ENCODE measurements at regions not wholly inside any gene's neighbourhood (a gene's known extent, or its start where the extent isn't known, plus 50 kb on each side); places are given as distances from the start of the nearest gene placed in this dataset.

DNA sequence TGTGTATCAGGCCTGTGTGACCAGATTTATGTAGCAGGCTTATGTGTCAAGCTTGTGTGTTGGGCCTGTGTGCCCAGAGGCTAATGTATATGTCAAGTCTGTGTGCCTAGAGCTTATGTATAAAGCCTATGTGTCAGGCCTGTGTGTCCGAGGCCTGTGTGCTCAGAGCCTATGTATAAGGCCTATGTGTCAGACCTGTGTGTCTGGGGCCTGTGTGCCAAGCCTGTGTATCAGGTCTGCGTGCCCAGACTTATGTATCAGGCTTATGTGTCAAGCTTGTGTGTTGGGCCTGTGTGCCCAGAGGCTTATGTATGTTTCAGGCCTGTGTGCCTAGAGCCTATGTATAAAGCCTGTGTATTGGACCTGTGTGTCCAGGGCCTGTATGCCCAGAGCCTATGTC, 249.3 kb upstream of the AVPR1A start:
- no peak for TF ChIP-seq CTCF (IDR thresholded peaks at IDR 0.05; ENCODE audit: borderline replicate concordance, extremely low read depth, insufficient read depth)
- Histone ChIP-seq H3K4me3 (ENCODE audit: low read length in 3 of 3) (no peak overlapping the region), H3K9ac (ENCODE audit: low read length in 3 of 3) (no peak overlapping the region), H3K27me3 (ENCODE audit: control insufficient read depth, insufficient read depth, low read length) (no peaks in the 10 kb centered on the region), H3K9me3 (ENCODE audit: control insufficient read depth in 2 of 3, insufficient read depth in 1 of 3, low read length in 3 of 3) (peaks cover 0 to 6% (median 0%) of the 10 kb centered on the region in 3 donors), H3K27ac (ENCODE audit: low read depth in 2 of 2, low read length in 2 of 2) (no peak overlapping the region), H3K4me1 (ENCODE audit: control insufficient read depth in 2 of 3, insufficient read depth in 2 of 3, low read depth in 1 of 3, low read length in 3 of 3) (no peaks in the 10 kb centered on the region), H3K36me3 (ENCODE audit: control insufficient read depth in 2 of 3, insufficient read depth in 3 of 3, low read length in 3 of 3) (no peaks in the 10 kb centered on the region)
- intact Hi-C loops (cut with DNase I), result no loop called here
- no peak for DNase-seq
- no peak for FAIRE-seq

DNA sequence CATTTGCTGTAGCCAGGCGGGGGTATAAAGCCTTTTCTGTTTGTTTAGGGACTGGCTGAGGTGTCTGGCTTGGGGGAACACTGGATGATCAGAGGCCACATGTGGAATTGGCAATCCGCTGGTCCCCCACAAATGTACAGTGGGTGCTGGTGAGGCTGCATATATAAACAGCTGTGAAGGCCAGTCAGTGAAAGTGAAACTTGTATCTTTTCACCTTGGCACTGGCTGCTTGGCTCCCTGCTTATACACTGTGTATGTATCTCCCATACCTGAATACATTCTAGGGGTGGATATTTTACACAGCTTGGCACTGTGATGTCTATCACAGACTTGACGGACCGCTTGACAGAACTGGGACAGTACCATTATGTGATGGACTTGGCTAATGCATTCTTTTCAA, 246.8 kb upstream of the AVPR1A start:
- Histone ChIP-seq H3K4me1 (ENCODE audit: control insufficient read depth in 2 of 3, insufficient read depth in 2 of 3, low read depth in 1 of 3, low read length in 3 of 3) (no peaks in the 10 kb centered on the region), H3K9ac (ENCODE audit: low read length in 3 of 3) (no peak overlapping the region), H3K27me3 (ENCODE audit: control insufficient read depth, insufficient read depth, low read length) (no peaks in the 10 kb centered on the region), H3K36me3 (ENCODE audit: control insufficient read depth in 2 of 3, insufficient read depth in 3 of 3, low read length in 3 of 3) (no peaks in the 10 kb centered on the region), H3K27ac (ENCODE audit: low read depth in 2 of 2, low read length in 2 of 2) (no peak overlapping the region), H3K4me3 (ENCODE audit: low read length in 3 of 3) (no peak overlapping the region), H3K9me3 (ENCODE audit: control insufficient read depth in 2 of 3, insufficient read depth in 1 of 3, low read length in 3 of 3) (peaks cover 0 to 6% (median 0%) of the 10 kb centered on the region in 3 donors)
- intact Hi-C loops (cut with DNase I), result no loop called here
- FAIRE-seq (no peak), DNase-seq (no peak)
- TF ChIP-seq CTCF (IDR thresholded peaks at IDR 0.05; ENCODE audit: borderline replicate concordance, extremely low read depth, insufficient read depth), result no peak

DNA sequence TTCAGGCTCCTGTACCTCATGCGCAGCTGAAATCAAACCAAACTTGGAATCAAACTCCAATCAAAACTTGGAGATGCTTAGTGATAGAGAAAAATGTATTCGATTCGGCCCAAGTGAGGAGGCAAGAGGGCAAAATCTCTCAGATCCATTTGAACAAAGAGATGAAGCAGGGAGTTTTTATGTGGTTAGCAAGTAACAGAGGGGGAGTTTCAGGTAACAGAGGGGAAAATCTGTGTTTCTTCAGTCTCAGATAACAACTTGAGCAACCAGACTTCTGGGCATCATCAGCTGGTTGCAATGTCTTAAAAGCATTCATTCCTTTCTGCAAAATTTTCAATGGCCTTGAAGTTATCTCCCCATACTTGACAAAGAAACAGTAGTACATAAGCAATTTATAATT, 245.1 kb upstream of the AVPR1A start:
- intact Hi-C loops (cut with DNase I), result no loop called here
- DNase-seq (no peak), FAIRE-seq (no peak)
- no peaks in the 10 kb centered on the region for H3K27me3 ChIP-seq (ENCODE audit: control insufficient read depth, insufficient read depth, low read length)
- H3K4me3 ChIP-seq (ENCODE audit: low read length in 3 of 3), result no peak overlapping the region
- H3K4me1 ChIP-seq (ENCODE audit: control insufficient read depth in 2 of 3, insufficient read depth in 2 of 3, low read depth in 1 of 3, low read length in 3 of 3), result no peaks in the 10 kb centered on the region
- no peak for TF ChIP-seq CTCF (IDR thresholded peaks at IDR 0.05; ENCODE audit: borderline replicate concordance, extremely low read depth, insufficient read depth)
- no peak overlapping the region for H3K27ac ChIP-seq (ENCODE audit: low read depth in 2 of 2, low read length in 2 of 2)
- H3K36me3 ChIP-seq (ENCODE audit: control insufficient read depth in 2 of 3, insufficient read depth in 3 of 3, low read length in 3 of 3), result no peaks in the 10 kb centered on the region
- peaks cover 0 to 6% (median 0%) of the 10 kb centered on the region in 3 donors for H3K9me3 ChIP-seq (ENCODE audit: control insufficient read depth in 2 of 3, insufficient read depth in 1 of 3, low read length in 3 of 3)
- no peak overlapping the region for H3K9ac ChIP-seq (ENCODE audit: low read length in 3 of 3)

DNA sequence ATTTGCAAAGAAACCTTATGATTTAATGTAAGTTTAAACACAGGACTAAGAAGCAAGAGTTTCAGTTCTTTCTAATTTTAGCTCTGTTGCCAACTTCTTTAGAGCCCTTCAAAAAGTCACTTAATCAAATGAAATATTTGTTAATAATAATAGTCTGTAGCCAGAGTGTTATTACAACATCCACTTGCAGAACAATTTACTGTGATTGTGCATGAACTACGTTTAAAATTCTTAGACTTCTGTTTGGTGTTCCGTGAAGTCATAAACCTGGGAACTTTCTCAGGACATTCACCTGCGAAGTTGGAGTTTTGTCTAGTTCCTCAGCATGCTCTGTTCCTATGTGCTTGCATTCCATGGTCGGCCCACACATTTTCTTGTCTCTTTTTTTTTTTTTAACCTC, 244.0 kb upstream of the AVPR1A start:
- peaks cover 0 to 6% (median 0%) of the 10 kb centered on the region in 3 donors for H3K9me3 ChIP-seq (ENCODE audit: control insufficient read depth in 2 of 3, insufficient read depth in 1 of 3, low read length in 3 of 3)
- no peak overlapping the region for H3K9ac ChIP-seq (ENCODE audit: low read length in 3 of 3)
- H3K27me3 ChIP-seq (ENCODE audit: control insufficient read depth, insufficient read depth, low read length), result no peaks in the 10 kb centered on the region
- H3K36me3 ChIP-seq (ENCODE audit: control insufficient read depth in 2 of 3, insufficient read depth in 3 of 3, low read length in 3 of 3), result no peaks in the 10 kb centered on the region
- H3K4me3 ChIP-seq (ENCODE audit: low read length in 3 of 3), result no peak overlapping the region
- H3K27ac ChIP-seq (ENCODE audit: low read depth in 2 of 2, low read length in 2 of 2), result no peak overlapping the region
- intact Hi-C loops (cut with DNase I), result no loop called here
- DNase-seq (no peak), FAIRE-seq (no peak)
- TF ChIP-seq CTCF (IDR thresholded peaks at IDR 0.05; ENCODE audit: borderline replicate concordance, extremely low read depth, insufficient read depth), result no peak
- no peaks in the 10 kb centered on the region for H3K4me1 ChIP-seq (ENCODE audit: control insufficient read depth in 2 of 3, insufficient read depth in 2 of 3, low read depth in 1 of 3, low read length in 3 of 3)

All from kidney (tissue), 13 donors.